Liver (tissue), 3 donors: ENCODE measurements at regions not wholly inside any gene's neighbourhood (a gene's known extent, or its start where the extent isn't known, plus 50 kb on each side); places are given as distances from the start of the nearest gene placed in this dataset.

Experiments used
- CTCF ChIP-seq: fragments of 150-350 bp; IDR thresholded peaks from 2 replicates; pipeline ENCODE4 v1.5.1; 2017; ENCODE audit warnings: improper control_type of control experiment, low read depth, low read length; ENCODE audit not compliant: missing input control
- FOXA1 ChIP-seq: IDR thresholded peaks from 2 replicates; pipeline ENCODE4 v1.6.1; 2016; ENCODE audit warnings: antibody characterized with exemption
- JUND ChIP-seq, 2 donors: IDR thresholded peaks; 2 replicates each; pipeline ENCODE4 v1.6.1; 2016; ENCODE audit warnings: antibody characterized with exemption in 2 of 2
- RAD21 ChIP-seq, 2 donors: IDR thresholded peaks; 2 replicates each; pipeline ENCODE4 v1.6.1; 2016; ENCODE audit warnings: antibody characterized with exemption in 2 of 2, mild to moderate bottlenecking in 2 of 2
- REST ChIP-seq: IDR thresholded peaks from 2 replicates; pipeline ENCODE4 v1.6.1; 2016; ENCODE audit warnings: antibody characterized with exemption, mild to moderate bottlenecking
- YY1 ChIP-seq: IDR thresholded peaks from 2 replicates; pipeline ENCODE4 v1.6.1; 2016; ENCODE audit warnings: antibody characterized with exemption, mild to moderate bottlenecking
- donor health status: healthy.
- donor health status: healthy.

- TF ChIP-seq CTCF (no peak), YY1 (no peak), RAD21 (IDR thresholded peaks at IDR 0.05) (no peak), REST (no peak), FOXA1 (no peak), JUND (IDR thresholded peaks at IDR 0.05) (no peak)
These were observed 137.7 kb upstream of the XIRP2 start for GRCh38 chr2:166750624-166751023.
